ENCODE measurements at regions not wholly inside any gene's neighbourhood (a gene's known extent, or its start where the extent isn't known, plus 50 kb on each side); places are given as distances from the start of the nearest gene placed in this dataset.

DNA sequence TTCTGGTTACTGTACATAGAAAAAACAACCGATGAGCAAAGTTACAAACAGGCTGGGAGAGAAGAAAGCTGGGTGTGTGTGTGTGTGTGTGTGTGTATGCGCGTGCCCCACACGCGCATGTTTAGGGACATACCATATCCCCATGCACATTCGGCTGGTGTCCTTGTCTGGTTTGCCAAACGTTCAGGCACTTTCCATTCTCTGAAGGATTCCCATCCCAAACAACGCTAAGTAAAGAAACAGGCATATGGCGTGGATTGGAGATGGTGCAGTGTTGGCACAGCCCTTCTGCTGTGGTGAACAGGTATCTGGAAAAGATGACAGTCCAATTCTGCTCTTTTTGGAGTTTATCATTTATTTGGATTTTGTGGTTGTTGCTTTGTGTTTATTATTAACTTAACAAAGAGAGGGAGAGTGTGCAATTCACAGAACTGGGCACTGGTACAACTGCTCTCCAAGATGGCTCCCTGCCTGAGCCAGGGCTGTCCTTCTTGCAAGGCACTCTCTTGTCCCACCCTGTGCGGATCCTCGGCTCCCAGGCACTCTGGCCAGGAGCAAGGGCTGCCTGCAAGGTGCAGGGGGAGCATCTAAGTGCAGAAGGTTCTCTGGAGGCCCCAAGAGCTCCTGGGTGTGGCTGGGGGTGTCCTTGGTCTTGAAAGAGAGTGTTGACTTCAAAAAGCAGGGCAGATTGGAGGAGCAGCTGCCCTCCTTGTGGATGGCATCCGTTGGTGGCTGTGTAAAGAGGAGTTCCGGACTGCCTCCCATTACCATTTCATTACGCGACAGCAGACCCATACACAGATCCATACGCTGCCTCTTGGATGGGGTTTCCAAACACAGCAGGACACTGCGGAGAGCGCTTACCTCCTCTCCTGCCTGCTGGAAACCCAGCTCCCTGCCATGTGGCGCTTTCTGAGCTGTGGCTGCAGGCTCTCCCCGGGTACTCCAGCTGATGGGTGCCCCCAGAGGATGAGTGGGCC lies 263.1 kb downstream of the ZNF536 start:
- DNase-seq (ENCODE audit: low read depth in 2 of 2): no peak

DNA sequence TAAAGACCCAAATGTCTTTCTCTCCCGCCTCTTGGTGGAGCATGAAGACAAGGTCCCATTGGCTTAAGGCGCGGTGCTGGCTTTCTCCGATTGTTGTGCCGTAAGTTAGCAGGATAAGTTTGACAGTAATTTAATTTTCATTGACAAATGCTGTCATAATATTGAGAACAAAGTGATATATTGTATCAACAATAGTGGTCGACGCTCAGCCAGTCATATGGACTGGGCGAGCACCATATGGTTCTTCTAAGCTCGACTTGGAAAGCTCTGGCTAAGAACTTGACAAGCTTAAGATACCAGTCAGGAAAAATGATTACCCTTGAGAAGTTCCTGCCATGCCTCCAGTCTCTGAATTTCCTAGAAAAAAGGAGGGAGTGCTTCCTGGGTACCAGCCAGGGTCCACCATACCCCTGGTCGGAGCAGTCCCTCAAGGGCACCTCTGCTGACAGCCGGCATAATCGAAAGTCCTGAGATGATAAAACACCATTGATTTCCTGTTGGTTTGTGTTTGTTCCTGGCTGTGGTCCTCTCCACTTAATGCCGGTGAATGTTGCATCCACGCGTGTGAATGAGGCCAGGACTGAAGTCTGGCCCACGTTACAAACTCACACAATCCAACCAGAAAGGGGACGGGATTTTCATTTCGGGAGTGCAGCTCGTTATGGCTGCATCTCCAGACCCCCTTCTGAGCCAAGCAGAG lies 262.1 kb downstream of the ZNF536 start:
- DNase-seq (ENCODE audit: low read depth in 2 of 2): no peak

DNA sequence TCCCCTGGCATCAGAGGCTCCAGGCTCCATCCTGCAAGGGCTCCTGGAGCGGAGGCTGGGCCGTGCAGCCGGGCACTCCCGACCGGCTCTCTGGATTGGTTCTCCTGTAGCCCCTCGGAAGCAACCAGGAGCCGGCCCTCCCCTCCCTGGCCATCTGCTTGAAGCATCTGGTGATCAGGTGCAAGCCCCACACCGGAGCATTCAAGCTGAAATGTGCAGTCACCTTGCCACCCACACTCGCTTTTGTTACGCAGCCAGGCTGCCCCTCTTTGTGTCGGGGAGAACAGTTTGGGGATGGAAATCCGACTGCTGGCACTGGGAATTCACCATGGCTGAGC lies 258.8 kb downstream of the ZNF536 start:
- DNase-seq (ENCODE audit: low read depth in 2 of 2): no peak

DNA sequence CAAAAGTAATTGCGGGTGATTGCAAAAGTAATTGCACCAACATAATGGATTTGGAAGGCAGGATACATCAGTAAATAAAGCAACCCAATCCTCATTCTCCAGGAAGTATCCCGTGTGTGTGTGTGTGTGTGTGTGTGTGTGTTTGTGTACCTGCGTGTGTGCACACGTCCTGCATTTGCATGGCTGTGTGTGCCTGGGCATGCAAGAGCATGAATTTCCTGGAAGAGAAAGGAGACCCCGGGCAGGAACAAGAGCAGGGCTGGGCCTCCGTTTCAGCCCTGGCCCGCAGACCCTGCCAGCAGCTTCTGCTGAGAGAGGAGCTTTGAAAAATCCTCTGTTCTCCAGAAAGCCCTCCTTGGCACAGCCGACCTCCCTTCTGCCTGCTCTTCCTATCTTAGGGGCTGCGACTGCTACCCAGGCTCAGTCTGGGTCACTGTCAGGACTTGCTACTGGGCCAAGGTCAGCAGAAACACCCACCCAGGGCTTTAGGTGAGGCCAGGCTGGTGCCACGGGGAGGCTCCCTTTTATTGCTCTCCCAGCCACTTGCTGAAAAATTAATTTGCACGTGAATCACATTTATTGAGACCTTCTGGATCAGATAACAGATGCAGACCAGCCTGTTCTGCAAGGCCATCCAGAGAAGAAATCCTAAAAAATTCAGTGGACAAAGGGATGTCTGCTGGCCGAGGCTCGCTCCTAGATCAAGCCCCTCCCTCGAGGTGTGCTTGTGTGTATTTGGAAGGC lies 258.3 kb downstream of the ZNF536 start:
- DNase-seq (ENCODE audit: low read depth in 2 of 2): no peak

DNA sequence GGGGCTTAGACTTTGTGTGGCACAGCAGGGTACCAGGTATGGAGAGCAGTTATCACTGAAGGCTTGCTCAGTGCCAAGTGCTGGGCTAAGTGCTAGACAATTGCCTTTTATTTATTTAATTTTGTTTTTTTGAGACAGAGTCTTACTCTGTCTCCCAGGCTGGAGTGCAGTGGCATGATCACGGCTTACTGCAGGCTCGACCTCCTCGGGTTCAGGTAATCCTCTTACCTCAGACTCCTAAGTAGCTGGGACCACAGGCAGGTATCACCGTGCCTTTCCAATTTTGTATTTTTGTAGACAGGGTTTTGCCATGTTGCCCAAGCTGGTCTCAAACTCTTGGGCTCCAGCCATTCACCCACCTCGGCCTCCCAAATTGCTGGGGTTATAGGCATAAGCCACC lies 256.9 kb downstream of the ZNF536 start:
- DNase-seq (ENCODE audit: low read depth in 2 of 2): no peak

DNA sequence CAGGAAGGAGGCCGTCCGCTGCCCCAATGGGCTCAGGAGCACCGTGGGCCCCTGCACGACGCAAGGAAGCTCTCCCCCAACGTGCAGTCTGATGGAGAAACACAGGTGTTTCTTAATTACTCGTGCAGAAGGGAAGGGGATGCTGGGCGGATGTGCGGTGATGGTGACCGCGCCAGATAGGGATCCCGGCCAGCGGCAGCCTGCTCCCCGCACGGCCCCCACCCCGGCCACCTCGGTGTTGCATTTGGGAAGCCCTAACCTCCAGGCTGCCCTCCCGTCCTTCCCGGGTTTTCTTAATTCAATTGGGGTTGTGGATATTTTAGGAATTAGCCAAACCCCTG lies 254.4 kb downstream of the ZNF536 start:
- no peak for DNase-seq (ENCODE audit: low read depth in 2 of 2)

DNA sequence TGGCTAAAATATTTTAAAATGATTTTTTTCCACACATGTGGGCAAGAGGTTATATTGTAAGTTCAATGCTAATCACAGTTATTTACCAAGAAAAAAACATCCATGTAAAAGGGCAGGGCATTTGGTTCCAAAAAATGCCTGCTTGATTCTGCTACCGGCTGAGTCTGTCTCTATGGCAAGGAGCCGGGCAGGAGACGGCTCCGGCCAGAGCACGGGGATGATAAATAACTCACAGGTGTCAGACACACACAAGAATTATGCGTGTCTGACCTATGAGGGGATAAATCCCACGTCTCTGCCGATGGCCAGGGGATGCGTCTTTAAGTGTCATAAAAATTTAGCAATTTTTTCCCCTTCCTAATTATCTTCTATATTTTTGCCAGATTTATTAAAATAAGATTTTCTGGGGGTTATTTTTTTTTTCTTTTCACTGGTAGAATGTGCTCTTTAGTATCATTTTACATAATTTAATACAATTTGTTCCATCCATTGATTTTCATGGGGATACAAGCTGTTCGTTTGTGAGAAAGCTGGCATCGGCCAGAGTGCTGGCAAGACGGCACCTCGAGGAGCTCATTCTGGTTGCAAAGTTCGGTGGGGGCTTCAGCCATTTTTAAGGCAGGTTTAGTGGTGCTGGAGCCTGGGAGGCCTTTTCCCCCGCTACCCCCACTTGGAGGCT lies 253.9 kb downstream of the ZNF536 start:
- DNase-seq (ENCODE audit: low read depth in 2 of 2): no peak

DNA sequence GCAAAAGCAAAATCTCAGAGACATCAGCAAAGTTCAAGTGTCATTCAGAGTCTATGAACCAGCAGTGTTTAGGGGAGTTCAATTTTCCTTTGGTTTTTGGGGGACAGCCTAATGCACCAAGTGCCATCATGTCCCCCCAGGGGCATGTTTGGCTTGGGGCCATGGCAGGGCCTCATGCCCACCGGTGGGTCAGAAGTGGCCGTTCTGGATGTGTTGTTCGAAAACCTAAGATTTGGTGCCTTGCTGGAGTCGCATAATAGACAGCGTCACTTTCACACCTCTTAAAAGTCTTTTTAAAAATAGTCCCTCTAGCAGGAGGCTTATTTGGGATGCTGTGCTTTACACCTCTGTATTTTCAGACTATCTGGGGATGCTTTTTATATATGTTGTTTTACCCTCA lies 250.1 kb downstream of the ZNF536 start:
- DNase-seq (ENCODE audit: low read depth in 2 of 2): no peak

DNA sequence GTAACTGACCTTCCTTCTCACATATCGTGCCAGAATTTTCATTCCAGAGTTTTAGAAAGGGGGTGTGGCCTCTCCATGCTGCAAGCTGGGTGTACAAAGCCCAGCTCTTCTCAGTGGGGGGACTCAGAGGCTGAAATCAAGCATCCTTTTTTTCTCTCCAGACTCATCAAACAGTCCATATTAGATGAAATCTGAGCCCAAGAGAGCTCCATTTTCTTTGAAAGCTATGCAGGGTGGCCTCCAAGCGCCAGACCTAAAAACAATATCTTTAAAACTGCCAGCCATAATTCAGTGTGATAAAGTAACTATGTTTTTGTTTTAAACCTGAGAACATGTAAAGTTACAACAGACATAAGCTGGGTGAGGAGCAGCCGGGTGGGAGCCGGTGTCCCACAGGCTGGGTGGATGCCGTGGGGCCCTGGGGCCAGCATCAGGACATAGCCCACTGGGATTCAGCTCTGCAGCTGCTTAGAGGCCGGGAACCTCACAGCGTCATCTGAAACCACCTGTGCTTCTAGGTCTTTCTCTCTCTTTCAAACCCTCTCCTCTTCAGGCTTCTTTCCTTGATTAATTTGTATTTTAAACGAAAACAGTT lies 249.2 kb downstream of the ZNF536 start:
- DNase-seq (ENCODE audit: low read depth in 2 of 2): no peak

DNA sequence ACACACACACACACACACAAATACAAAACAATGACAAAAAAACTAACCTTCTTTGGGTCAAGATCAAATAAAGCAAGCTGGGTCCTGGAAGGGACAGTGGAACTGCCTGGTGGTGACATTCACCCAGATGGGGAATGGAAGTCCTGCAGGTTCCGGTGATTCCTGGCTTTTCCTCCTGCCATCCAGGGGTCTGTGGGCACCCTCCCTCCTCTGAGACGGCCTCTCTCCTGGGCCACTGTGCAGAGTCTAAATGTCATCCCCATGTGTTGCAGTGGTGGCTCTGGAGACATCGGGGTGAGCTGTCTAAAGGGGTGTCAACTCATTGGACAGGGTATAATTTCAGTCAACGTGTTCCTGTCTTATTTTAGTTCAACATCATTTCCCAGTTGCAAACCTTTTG lies 248.2 kb downstream of the ZNF536 start:
- no peak for DNase-seq (ENCODE audit: low read depth in 2 of 2)

DNA sequence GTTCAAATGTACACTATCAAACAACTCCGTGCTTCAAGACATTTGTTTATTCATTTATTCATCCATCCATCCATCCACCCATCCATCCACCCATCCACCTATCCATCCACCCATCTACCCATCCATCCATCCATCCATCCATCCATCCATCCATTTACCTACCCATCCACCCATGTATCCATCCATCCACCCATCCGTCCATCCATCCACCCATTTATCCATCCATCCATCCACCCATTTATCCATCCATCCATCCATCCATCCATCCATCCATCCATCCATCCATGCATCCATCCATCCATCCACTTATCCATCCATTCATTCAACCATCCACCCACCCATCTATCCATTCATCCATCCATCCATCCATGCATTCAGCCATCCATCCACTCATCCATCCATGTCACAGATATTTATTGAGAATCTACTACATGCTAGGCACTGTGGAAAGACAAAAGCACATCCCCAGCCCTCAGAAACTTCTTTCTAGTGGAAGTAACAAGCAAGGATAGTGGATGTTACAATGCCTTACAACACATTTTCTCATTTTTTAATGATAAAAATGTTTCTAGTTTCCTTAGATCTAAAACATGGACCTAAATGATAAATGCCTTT lies 237.6 kb downstream of the ZNF536 start:
- DNase-seq (ENCODE audit: low read depth in 2 of 2): no peak

DNA sequence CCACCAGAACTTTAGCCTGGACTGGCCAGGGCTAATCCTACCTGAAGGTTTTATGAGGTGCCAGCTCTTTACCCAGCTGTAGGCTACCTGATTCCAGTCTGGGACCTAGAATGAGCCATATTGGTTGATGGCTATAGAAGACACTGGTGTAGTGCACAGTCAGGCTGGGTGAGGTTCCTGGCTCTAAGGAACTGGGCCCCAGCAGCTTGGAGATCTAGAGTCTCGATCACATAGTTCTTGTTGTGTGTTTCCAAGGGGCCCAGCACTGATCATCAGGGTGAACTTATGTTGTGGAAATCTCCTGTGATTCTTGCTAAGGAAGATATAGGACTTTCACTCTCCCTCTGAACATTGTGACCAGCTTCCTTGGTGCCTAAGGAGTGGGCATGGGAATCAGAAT lies 236.3 kb downstream of the ZNF536 start:
- no peak for DNase-seq (ENCODE audit: low read depth in 2 of 2)

All from activated CD8-positive, alpha-beta memory T cell treated with anti-CD3 and anti-CD28 coated beads for 4 hours (primary cell).